WERI-Rb-1 (cell line): ENCODE measurements at regions not wholly inside any gene's neighbourhood (a gene's known extent, or its start where the extent isn't known, plus 50 kb on each side); places are given as distances from the start of the nearest gene placed in this dataset.

Experiments
- DNase-seq: peaks from one replicate; pipeline ENCODE4 v3.0.0-alpha.2; 2020
- H3K27ac ChIP-seq: fragments of 250-450 bp; sonication (Bioruptor Pico); 2 replicates; pipeline ENCODE4 v1.5.1; 2020; ENCODE audit warnings: mild to moderate bottlenecking, moderate library complexity
- H3K27me3 ChIP-seq: fragments of 250-450 bp; sonication (Bioruptor Pico); 2 replicates; pipeline ENCODE4 v1.5.1; 2021; ENCODE audit warnings: mild to moderate bottlenecking, low read depth, moderate library complexity; ENCODE audit not compliant: insufficient read depth, severe bottlenecking
- H3K36me3 ChIP-seq: fragments of 250-450 bp; sonication (Bioruptor Pico); 2 replicates; pipeline ENCODE4 v1.5.1; 2020; ENCODE audit warnings: mild to moderate bottlenecking, moderate library complexity
- H3K4me3 ChIP-seq: 2 replicates; pipeline ENCODE4 v1.5.1; 2011; ENCODE audit warnings: low read depth, mild to moderate bottlenecking, control low read depth, low read length
- H3K9me3 ChIP-seq: fragments of 250-450 bp; sonication (Bioruptor Pico); 2 replicates; pipeline ENCODE4 v1.5.1; 2021; ENCODE audit warnings: mild to moderate bottlenecking, moderate library complexity; ENCODE audit not compliant: severe bottlenecking
- CTCF ChIP-seq: IDR thresholded peaks from 2 replicates; pipeline ENCODE4 v1.5.1; 2011; ENCODE audit warnings: low read depth, mild to moderate bottlenecking, control low read depth, inconsistent platforms, low read length

DNA sequence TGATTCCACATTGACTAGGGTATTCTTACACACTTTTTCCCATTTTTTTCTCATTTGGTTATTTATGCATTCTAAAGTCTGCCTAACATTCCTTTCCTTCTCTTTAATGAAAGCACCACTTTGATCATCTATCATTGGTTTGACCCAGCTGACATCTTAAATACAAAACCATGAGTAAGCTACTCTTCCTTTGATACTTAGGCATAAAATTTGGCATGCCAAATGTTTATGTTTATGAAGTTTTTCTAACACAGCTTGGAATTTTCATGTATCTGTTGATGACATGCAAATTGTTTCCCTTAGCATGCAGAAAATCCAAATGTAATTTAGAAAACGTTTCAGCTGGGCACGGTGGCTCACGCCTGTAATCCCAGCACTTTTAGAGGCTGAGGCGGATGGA is 534.9 kb downstream of the QKI start:
- H3K27me3 ChIP-seq, result no peaks in the 10 kb centered on the region
- no peak for TF ChIP-seq CTCF
- H3K9me3 ChIP-seq, result no peaks in the 10 kb centered on the region
- H3K36me3 ChIP-seq, result no peaks in the 10 kb centered on the region
- H3K27ac ChIP-seq, result no peak overlapping the region
- H3K4me3 ChIP-seq, result no peak overlapping the region
- DNase-seq, result no peak

GRCh38 chr6:163948250-163948649 is 533.7 kb downstream of the QKI start:
- H3K36me3 ChIP-seq, result no peaks in the 10 kb centered on the region
- DNase-seq, result no peak
- no peak overlapping the region for H3K27ac ChIP-seq
- no peaks in the 10 kb centered on the region for H3K9me3 ChIP-seq
- no peaks in the 10 kb centered on the region for H3K27me3 ChIP-seq
- no peak for TF ChIP-seq CTCF
- H3K4me3 ChIP-seq, result no peak overlapping the region

- H3K9me3 ChIP-seq, result no peaks in the 10 kb centered on the region
- DNase-seq, result no peak
- H3K27ac ChIP-seq, result no peak overlapping the region
- H3K36me3 ChIP-seq, result no peaks in the 10 kb centered on the region
- no peak for TF ChIP-seq CTCF
- H3K4me3 ChIP-seq, result no peak overlapping the region
- no peaks in the 10 kb centered on the region for H3K27me3 ChIP-seq
These were observed 532.8 kb downstream of the QKI start for GRCh38 chr6:163947276-163947675.

- no peaks in the 10 kb centered on the region for H3K36me3 ChIP-seq
- no peak overlapping the region for H3K27ac ChIP-seq
- H3K27me3 ChIP-seq, result no peaks in the 10 kb centered on the region
- no peak for DNase-seq
- H3K4me3 ChIP-seq, result no peak overlapping the region
- no peaks in the 10 kb centered on the region for H3K9me3 ChIP-seq
- no peak for TF ChIP-seq CTCF
These were observed 531.9 kb downstream of the QKI start for GRCh38 chr6:163946437-163946836.

DNA sequence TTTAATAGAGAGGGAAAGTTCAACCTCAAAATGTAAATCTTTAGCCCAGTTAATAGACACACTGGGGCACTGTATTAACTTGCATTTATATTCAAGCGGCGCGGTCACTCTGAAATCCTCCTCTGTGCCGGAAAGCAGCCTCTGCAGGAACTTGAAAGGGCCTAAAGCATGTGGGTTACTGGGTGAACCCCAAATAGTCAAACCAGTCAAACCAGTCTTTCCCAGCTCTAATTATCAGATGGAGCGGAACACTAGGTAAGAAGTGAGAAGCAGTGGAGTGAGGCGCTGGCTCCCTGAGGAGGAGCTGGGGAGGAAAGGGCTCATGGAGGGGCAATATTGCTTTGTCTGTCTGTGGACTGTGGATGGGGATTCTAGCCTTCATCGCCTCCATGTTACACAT is 531.3 kb downstream of the QKI start:
- Histone ChIP-seq H3K27me3 (no peaks in the 10 kb centered on the region), H3K4me3 (no peak overlapping the region), H3K36me3 (no peaks in the 10 kb centered on the region), H3K9me3 (no peaks in the 10 kb centered on the region), H3K27ac (no peak overlapping the region)
- no peak for TF ChIP-seq CTCF
- no peak for DNase-seq

DNA sequence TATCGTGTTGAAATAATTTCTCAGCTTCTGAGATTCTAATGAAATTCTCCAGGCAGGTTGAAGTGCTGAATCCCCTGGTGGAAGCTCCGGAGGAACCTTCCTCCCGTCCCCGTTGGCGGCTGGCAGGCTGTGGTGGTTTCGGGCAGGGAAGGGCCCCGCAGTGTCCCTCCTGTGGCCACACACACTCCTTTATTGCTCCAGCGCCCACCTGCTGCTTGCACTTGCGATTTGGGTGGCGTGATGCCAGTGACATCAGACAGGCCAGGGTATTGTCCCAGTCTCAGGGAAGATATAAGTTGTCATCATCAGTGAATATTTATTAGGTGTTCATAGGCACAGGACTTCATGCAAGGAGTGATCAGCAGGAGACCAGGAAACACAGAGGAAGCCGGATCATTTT is 530.4 kb downstream of the QKI start:
- Histone ChIP-seq H3K27ac (no peak overlapping the region), H3K4me3 (no peak overlapping the region), H3K9me3 (no peaks in the 10 kb centered on the region), H3K36me3 (no peaks in the 10 kb centered on the region), H3K27me3 (no peaks in the 10 kb centered on the region)
- DNase-seq, result no peak
- TF ChIP-seq CTCF, result no peak
